SH-SY5Y (cell line): ENCODE measurements at regions not wholly inside any gene's neighbourhood (a gene's known extent, or its start where the extent isn't known, plus 50 kb on each side); places are given as distances from the start of the nearest gene placed in this dataset.

Experiments
- GATA2 ChIP-seq: IDR thresholded peaks from 2 replicates; pipeline ENCODE4 v1.6.1; 2011; ENCODE audit warnings: mild to moderate bottlenecking, low read depth, low read length
- GATA3 ChIP-seq: IDR thresholded peaks from 2 replicates; pipeline ENCODE4 v1.6.1; 2011; ENCODE audit warnings: low read depth, mild to moderate bottlenecking, low read length, moderate library complexity

GRCh38 chr1:55718758-55719671, 503.9 kb upstream of the USP24 start:
- TF ChIP-seq GATA2 (no peak), GATA3 (no peak)

GRCh38 chr1:55717111-55717510, 501.9 kb upstream of the USP24 start:
- TF ChIP-seq GATA3: no peak
- no peak for TF ChIP-seq GATA2

GRCh38 chr1:55716610-55717009, 501.4 kb upstream of the USP24 start:
- TF ChIP-seq GATA2 (no peak), GATA3 (no peak)

GRCh38 chr1:55716151-55716550, 501.0 kb upstream of the USP24 start:
- TF ChIP-seq GATA2: no peak
- no peak for TF ChIP-seq GATA3

GRCh38 chr1:55714230-55714629, 499.1 kb upstream of the USP24 start:
- TF ChIP-seq GATA3 (no peak), GATA2 (no peak)

- TF ChIP-seq GATA3 (no peak), GATA2 (no peak)
Observed at GRCh38 chr1:55713516-55713915, 498.4 kb upstream of the USP24 start.

GRCh38 chr1:55712148-55712547, 497.0 kb upstream of the USP24 start:
- no peak for TF ChIP-seq GATA2
- no peak for TF ChIP-seq GATA3

GRCh38 chr1:55708781-55709180, 493.6 kb upstream of the USP24 start:
- TF ChIP-seq GATA3 (no peak), GATA2 (no peak)

GRCh38 chr1:55707846-55708245, 492.7 kb upstream of the USP24 start:
- TF ChIP-seq GATA3 (no peak), GATA2 (no peak)

- TF ChIP-seq GATA2 (no peak), GATA3 (no peak)
Observed at GRCh38 chr1:55707196-55707595, 492.0 kb upstream of the USP24 start.

GRCh38 chr1:55706397-55706796, 491.2 kb upstream of the USP24 start:
- TF ChIP-seq GATA3 (no peak), GATA2 (no peak)

GRCh38 chr1:55703726-55704363, 488.7 kb upstream of the USP24 start:
- no peak for TF ChIP-seq GATA3
- TF ChIP-seq GATA2: no peak

- TF ChIP-seq GATA3: no peak
- no peak for TF ChIP-seq GATA2
Observed at GRCh38 chr1:55702064-55702463, 486.9 kb upstream of the USP24 start.

- TF ChIP-seq GATA3 (no peak), GATA2 (no peak)
Observed at GRCh38 chr1:55700359-55701130, 485.4 kb upstream of the USP24 start.

GRCh38 chr1:55699228-55699627, 484.1 kb upstream of the USP24 start:
- TF ChIP-seq GATA3: no peak
